Liver (tissue), 6 donors: ENCODE measurements at regions not wholly inside any gene's neighbourhood (a gene's known extent, or its start where the extent isn't known, plus 50 kb on each side); places are given as distances from the start of the nearest gene placed in this dataset.
"Not testable (repeated sequence)": the region's sequence is repeated elsewhere in the genome, so short reads cannot be mapped to it uniquely, and the experiment has no call there.

Source experiments
- DNase-seq: peaks from one replicate; pipeline ENCODE4 v3.0.0-alpha.2; 2017; ENCODE audit warnings: low spot score
- H3K27ac ChIP-seq, 2 donors: one replicate each; pipeline ENCODE4 v1.7.0; 2013; ENCODE audit warnings: inconsistent platforms in 2 of 2, low read length in 2 of 2, control low read depth in 1 of 2, low read depth in 1 of 2, mild to moderate bottlenecking in 1 of 2
- H3K27me3 ChIP-seq, 4 donors: one replicate each; pipeline versions ENCODE4 v1.6.1 to v1.7.0; 2013; ENCODE audit warnings: low read length in 3 of 4, inconsistent platforms in 1 of 4, mild to moderate bottlenecking in 1 of 4, moderate library complexity in 1 of 4; ENCODE audit not compliant: control insufficient read depth in 4 of 4, insufficient read depth in 4 of 4
- H3K36me3 ChIP-seq, 4 donors: one replicate each; pipeline versions ENCODE4 v1.6.1 to v1.7.0; 2013; ENCODE audit warnings: low read length in 3 of 4, mild to moderate bottlenecking in 3 of 4, low read depth in 1 of 4, moderate library complexity in 1 of 4; ENCODE audit not compliant: control insufficient read depth in 4 of 4, insufficient read depth in 3 of 4
- H3K4me1 ChIP-seq, 4 donors: one replicate each; pipeline versions ENCODE4 v1.6.1 to v1.7.0; 2013; ENCODE audit warnings: low read length in 3 of 4, mild to moderate bottlenecking in 3 of 4, moderate library complexity in 1 of 4; ENCODE audit not compliant: control insufficient read depth in 4 of 4, insufficient read depth in 4 of 4
- H3K4me3 ChIP-seq, 3 donors: one replicate each; pipeline versions ENCODE4 v1.6.1 to v1.7.0; 2013; ENCODE audit warnings: low read length in 3 of 3, control low read depth in 1 of 3, low read depth in 1 of 3, mild to moderate bottlenecking in 1 of 3
- H3K9ac ChIP-seq, 2 donors: one replicate each; pipeline ENCODE4 v1.7.0; 2013; ENCODE audit warnings: low read length in 2 of 2, mild to moderate bottlenecking in 2 of 2, moderate library complexity in 2 of 2, control low read depth in 1 of 2, low read depth in 1 of 2
- H3K9me3 ChIP-seq, 4 donors: one replicate each; pipeline versions ENCODE4 v1.6.1 to v1.7.0; 2013; ENCODE audit warnings: low read length in 3 of 4; ENCODE audit not compliant: control insufficient read depth in 4 of 4
- whole genome bisulfite sequencing: extraction: QIAGEN DNeasy Blood & Tissue Kit; methylation state at CpG from one replicate; pipeline ENCODE4 v1.1.7; 2013; 5-methylcytosine and 5-hydroxymethylcytosine counted together
- donor health status: healthy.
- donor health status: healthy.
- donor health status: healthy.

DNA sequence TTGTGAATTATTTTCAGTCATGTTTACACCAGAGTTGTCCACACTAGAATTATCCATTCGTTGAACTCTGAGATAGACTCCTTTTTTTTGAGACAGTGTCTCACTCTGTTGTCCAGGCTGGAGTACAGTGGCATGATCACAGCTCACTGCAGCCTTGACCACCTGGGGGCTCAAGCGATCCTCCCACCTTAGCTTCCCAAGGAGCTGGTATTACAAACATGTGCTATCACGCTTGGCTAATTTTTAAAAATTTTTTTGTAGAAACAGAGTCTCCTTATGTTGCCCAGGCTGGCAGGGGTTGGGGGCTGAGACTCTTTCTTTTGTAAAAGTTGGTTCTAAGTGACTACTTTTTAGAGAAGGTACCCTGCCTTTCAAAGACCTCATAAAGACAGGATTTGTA is 2887.2 kb downstream of the RPIA start:
- H3K4me3 ChIP-seq, H3K36me3 ChIP-seq, H3K4me1 ChIP-seq, H3K9me3 ChIP-seq, DNase-seq, H3K27me3 ChIP-seq, H3K27ac ChIP-seq, H3K9ac ChIP-seq: not testable (repeated sequence)
- WGBS, result 45% methylated on average over 3 of the region's 3 CpGs

DNA sequence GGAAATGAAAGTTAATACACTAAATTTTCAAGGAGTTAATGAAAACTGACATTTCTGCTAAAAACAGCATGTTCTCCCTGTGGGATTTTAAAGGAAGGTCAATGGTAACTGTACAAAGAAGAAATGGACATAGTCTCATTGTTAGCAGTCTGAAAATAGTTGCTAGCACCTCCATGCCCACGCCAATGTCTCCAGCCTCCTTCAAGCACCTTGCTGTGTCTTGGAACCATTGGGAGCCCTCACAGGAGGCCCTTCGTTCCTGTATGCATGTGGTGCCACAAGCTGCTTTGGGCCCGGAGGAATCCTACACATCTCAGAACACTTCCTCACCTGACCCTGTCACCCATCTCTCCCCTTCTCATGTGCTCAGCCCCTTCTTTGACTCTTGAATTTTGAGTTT is 2888.1 kb downstream of the RPIA start:
- WGBS, result 61% methylated on average over 3 of the region's 3 CpGs
- H3K27me3 ChIP-seq, H3K4me3 ChIP-seq, H3K4me1 ChIP-seq, H3K9ac ChIP-seq, H3K36me3 ChIP-seq, DNase-seq, H3K9me3 ChIP-seq, H3K27ac ChIP-seq: not testable (repeated sequence)

DNA sequence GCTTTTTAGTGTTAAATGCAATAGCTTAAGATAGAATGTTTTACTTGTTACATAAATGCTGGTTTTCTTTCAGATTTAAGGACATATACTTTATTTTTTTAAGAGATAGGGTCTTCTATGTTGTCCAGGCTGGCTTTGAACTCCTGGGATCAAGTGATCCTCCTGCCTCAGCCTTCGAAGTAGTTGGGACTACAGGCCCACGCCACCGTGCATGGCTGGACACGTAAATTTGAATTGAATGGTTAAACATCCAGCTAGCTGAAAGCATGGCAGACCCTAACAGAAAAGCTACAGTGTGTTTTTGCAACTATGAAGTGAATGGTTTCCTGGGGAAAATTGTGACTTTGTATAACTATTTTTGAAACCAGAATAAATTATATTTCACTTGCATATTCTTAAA is 2888.6 kb downstream of the RPIA start:
- H3K36me3 ChIP-seq, H3K4me1 ChIP-seq, H3K9ac ChIP-seq, DNase-seq, H3K27ac ChIP-seq, H3K9me3 ChIP-seq, H3K4me3 ChIP-seq, H3K27me3 ChIP-seq: not testable (repeated sequence)
- 78% methylated on average over 4 of the region's 4 CpGs for WGBS

DNA sequence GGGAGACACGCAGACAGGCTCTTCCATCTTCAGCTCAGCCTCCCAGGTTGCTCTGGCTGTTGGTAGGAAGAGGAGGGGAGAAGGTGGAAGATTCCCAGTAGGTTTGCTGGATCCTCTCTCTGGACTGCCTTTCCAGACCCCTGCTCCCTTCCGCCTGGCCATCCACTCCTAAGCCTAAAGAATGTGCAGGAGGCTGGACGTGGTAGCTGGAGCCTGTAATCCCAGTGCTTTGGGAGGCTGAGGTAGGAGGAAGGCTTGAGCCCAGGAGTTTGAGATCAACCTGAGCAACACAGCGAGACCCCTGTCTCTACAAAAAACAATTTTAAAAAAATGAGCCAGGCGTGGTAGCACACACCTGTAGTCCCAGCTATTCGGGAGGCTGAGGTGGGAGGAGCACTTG is 2895.6 kb downstream of the RPIA start:
- not testable (repeated sequence) for H3K27me3 ChIP-seq, DNase-seq, H3K9ac ChIP-seq, H3K4me3 ChIP-seq, H3K4me1 ChIP-seq, H3K27ac ChIP-seq, H3K36me3 ChIP-seq, H3K9me3 ChIP-seq
- 75% methylated on average over 6 of the region's 6 CpGs for WGBS

DNA sequence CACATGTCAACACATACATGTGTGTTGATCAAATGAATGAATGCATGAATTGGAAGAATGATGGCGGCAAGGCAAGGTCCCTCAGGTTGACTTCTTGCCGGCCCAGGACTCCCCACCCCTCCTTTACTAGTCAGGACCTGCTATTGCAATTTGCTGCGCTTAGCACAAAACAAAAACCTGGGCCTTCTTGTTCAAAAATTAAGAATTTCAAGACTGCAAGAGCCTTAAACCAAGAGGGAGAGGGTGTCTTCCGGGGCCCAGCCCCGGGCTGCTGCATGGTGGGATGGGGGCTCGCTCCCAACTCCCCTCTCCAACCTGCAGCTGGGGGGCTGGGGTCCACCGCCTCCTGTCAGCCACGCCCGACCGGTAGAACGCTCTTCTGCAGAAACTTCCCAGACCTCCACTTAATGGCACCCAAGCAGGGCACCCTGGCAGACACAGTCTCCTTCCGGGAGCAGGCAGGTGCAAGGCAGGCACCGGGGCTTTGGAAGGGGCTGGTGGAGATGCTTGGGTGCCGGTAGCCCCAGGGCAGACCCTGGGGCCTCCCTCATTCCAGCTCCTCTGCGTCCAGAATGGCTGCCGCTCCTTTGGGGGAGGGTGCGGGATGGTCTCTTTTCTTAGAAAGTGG is 2896.5 kb downstream of the RPIA start:
- H3K36me3 ChIP-seq, H3K27ac ChIP-seq, H3K9me3 ChIP-seq, H3K4me3 ChIP-seq, DNase-seq, H3K9ac ChIP-seq, H3K4me1 ChIP-seq, H3K27me3 ChIP-seq: not testable (repeated sequence)
- 88% methylated on average over 17 of the region's 17 CpGs for WGBS

DNA sequence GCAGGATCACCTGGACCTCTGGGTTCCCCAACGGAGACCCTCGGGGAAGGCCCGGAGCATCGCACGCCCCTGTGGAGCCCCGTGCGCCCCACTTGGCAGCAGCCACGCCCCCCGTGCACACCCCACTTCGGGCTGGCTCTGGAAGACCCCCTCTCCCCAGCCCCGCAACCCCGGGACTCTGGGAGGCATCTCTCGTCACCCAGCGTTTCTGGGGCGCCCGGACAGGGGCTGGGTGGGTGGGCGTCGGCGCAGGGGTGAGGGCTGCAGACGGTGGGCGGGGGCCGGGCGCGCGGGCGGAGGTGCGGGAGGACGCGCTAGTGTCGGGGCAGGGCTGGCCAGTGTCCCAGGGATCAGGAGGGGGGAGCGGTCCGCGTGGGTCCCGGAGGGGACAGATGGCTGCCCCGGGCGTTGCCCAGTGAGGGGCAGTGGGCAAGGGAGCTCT is 2897.3 kb downstream of the RPIA start:
- not testable (repeated sequence) for H3K27ac ChIP-seq, H3K9ac ChIP-seq, H3K4me1 ChIP-seq, H3K27me3 ChIP-seq, H3K36me3 ChIP-seq, DNase-seq, H3K9me3 ChIP-seq, H3K4me3 ChIP-seq
- whole genome bisulfite sequencing, result 81% methylated on average over 36 of the region's 36 CpGs

DNA sequence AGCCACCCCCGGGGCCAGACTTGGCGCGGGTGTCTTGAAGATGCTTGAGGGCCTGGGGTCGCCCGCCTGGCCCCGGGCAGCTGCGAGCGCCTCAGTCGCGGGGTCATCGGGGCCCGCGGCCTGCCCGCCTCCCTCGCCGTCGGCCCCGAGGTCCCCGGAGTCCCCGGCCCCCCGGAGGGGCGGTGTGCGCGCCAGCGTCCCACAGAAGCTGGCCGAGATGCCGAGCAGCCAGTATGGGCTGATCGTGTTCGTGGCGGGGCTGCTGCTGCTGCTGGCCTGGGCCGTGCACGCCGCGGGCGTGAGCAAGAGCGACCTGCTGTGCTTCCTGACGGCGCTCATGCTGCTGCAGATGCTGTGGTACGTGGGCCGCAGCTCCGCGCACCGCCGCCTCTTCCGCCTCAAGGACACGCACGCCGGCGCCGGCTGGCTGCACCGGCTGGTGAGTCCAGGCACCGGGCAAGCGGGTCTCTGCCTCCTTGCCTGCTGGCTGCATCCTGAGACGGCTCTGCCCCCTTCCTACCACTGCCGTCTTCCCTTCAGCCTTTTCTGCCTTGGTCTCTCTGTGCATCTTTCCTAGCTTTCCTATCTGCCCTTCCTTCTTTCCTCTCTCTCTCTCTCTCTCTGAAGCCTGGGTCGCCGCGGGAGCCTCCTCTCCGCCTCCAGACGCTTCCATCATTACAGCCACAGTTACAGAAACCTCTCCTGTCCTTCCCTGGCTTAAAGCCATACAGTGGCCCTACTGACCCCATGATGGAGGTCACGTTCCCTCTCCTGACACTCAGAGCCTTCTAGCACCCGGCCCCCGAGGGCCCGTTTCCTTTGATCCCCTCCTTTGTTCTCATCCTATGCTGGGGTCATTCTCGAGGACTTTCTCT is 2898.2 kb downstream of the RPIA start:
- H3K4me1 ChIP-seq, H3K9ac ChIP-seq, DNase-seq, H3K36me3 ChIP-seq, H3K27me3 ChIP-seq, H3K9me3 ChIP-seq, H3K27ac ChIP-seq, H3K4me3 ChIP-seq: not testable (repeated sequence)
- WGBS, result 25% methylated on average over 58 of the region's 65 CpGs

DNA sequence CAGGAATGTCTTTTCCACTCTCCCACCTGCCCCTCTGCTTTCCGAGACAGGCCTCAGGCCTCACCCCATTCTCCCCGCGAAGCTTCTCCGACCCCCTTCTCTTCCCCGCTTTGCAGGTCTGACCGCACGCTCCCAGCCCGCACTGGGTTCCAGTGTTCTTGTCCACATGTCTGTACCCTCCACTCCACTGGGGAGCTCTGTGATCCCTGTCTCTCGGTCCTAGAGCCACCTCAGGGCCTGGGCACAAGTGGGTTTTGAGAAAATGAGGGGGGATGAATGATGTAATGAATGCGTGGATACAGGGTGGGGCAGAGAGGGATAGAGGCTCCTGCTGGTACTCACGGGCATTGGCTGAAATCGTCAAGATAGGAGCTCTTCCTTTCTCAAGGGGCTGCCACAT is 2898.9 kb downstream of the RPIA start:
- not testable (repeated sequence) for H3K27ac ChIP-seq, H3K36me3 ChIP-seq, H3K4me1 ChIP-seq, DNase-seq, H3K27me3 ChIP-seq, H3K9ac ChIP-seq, H3K9me3 ChIP-seq, H3K4me3 ChIP-seq
- 86% methylated on average over 12 of the region's 12 CpGs for WGBS
